CD14-positive monocyte (primary cell): ENCODE measurements at regions not wholly inside any gene's neighbourhood (a gene's known extent, or its start where the extent isn't known, plus 50 kb on each side); places are given as distances from the start of the nearest gene placed in this dataset.

ENCODE experiments used
- DNase-seq, 3 donors: peaks; one replicate each; pipeline ENCODE4 v3.0.0-alpha.2; 2011 to 2022
- H2AFZ ChIP-seq: 2 replicates; pipeline ENCODE4 v1.6.0; 2012; ENCODE audit warnings: mild to moderate bottlenecking, low read depth, low read length, inconsistent platforms; ENCODE audit not compliant: insufficient read depth, poor library complexity, severe bottlenecking
- H3K27ac ChIP-seq, 2 donors: 1 replicate in 1 of 2; 2 replicates in 1 of 2; pipeline ENCODE4 v1.5.1; 2012 to 2013; ENCODE audit warnings: low read length in 2 of 2, control low read depth in 1 of 2, inconsistent platforms in 1 of 2, low read depth in 1 of 2, mild to moderate bottlenecking in 1 of 2
- H3K27me3 ChIP-seq, 2 donors: one replicate each; pipeline versions ENCODE4 v1.6.0 to v1.6.1; 2011 to 2013; ENCODE audit warnings: low read length in 2 of 2; ENCODE audit not compliant: control insufficient read depth in 2 of 2, insufficient read depth in 2 of 2
- H3K36me3 ChIP-seq, 2 donors: replicated peaks in 1 of 2; 1 replicate in 1 of 2; 2 replicates in 1 of 2; pipeline versions ENCODE4 v1.5.1 to v1.6.1; 2012 to 2013; ENCODE audit warnings: low read length in 2 of 2, control low read depth in 1 of 2, inconsistent platforms in 1 of 2, mild to moderate bottlenecking in 1 of 2; ENCODE audit not compliant: insufficient read depth in 2 of 2, control insufficient read depth in 1 of 2
- H3K4me1 ChIP-seq, 2 donors: 1 replicate in 1 of 2; 2 replicates in 1 of 2; pipeline versions ENCODE4 v1.5.1 to v1.6.1; 2012 to 2013; ENCODE audit warnings: low read length in 2 of 2, control low read depth in 1 of 2, inconsistent platforms in 1 of 2, mild to moderate bottlenecking in 1 of 2, moderate library complexity in 1 of 2; ENCODE audit not compliant: insufficient read depth in 2 of 2, control insufficient read depth in 1 of 2
- H3K4me2 ChIP-seq: replicated peaks from 2 replicates; pipeline ENCODE3; 2012; ENCODE audit warnings: low read length, moderate library complexity, mild to moderate bottlenecking; ENCODE audit not compliant: poor library complexity, severe bottlenecking; ENCODE audit errors: extremely low read depth
- H3K4me3 ChIP-seq, 3 experiments: fragments of 200-600 bp in 1 of 3; sonication (generic) in 1 of 3; replicated peaks in 1 of 3; 1 replicate in 2 of 3; 2 replicates in 1 of 3; pipeline ENCODE4 v1.5.1; 2011 to 2013; ENCODE audit warnings: low read length in 3 of 3, mild to moderate bottlenecking in 3 of 3, control low read depth in 2 of 3, low read depth in 2 of 3, inconsistent platforms in 1 of 3, moderate library complexity in 1 of 3
- H3K79me2 ChIP-seq: 2 replicates; pipeline ENCODE4 v1.6.0; 2012; ENCODE audit warnings: mild to moderate bottlenecking, control low read depth, inconsistent platforms, low read length, moderate library complexity; ENCODE audit not compliant: insufficient read depth
- H3K9ac ChIP-seq: 2 replicates; pipeline ENCODE4 v1.6.0; 2017; ENCODE audit warnings: low read length, mild to moderate bottlenecking; ENCODE audit not compliant: insufficient read depth, poor library complexity, severe bottlenecking
- H3K9me3 ChIP-seq, 2 donors: replicated peaks in 1 of 2; 1 replicate in 1 of 2; 2 replicates in 1 of 2; pipeline versions ENCODE4 v1.5.1 to v1.6.1; 2012 to 2013; ENCODE audit warnings: low read length in 2 of 2, control low read depth in 1 of 2; ENCODE audit not compliant: control insufficient read depth in 1 of 2, insufficient read depth in 1 of 2
- H4K20me1 ChIP-seq: 2 replicates; pipeline ENCODE4 v1.6.0; 2012; ENCODE audit warnings: mild to moderate bottlenecking, low read length, control low read depth, moderate library complexity; ENCODE audit not compliant: insufficient read depth
- H3K27ac Mint-ChIP-seq, 7 donors: one replicate each; pipeline ENCODE4 v1.8.0; 2020; ENCODE audit warnings: mild to moderate bottlenecking in 7 of 7, mixed read lengths in 7 of 7, moderate library complexity in 6 of 7, inconsistent platforms in 2 of 7
- H3K27me3 Mint-ChIP-seq, 3 donors: one replicate each; pipeline ENCODE4 v1.8.0; 2021 to 2022; ENCODE audit warnings: low read depth in 3 of 3, mild to moderate bottlenecking in 3 of 3, mixed read lengths in 3 of 3, moderate library complexity in 3 of 3, inconsistent platforms in 1 of 3
- H3K36me3 Mint-ChIP-seq, 2 donors: one replicate each; pipeline ENCODE4 v1.8.0; 2020; ENCODE audit warnings: mixed read lengths in 2 of 2, inconsistent platforms in 1 of 2, mild to moderate bottlenecking in 1 of 2
- H3K4me1 Mint-ChIP-seq: one replicate; pipeline ENCODE4 v1.8.0; 2020; ENCODE audit warnings: mild to moderate bottlenecking, mixed read lengths
- H3K4me3 Mint-ChIP-seq, 2 donors: one replicate each; pipeline ENCODE4 v1.8.0; 2020; ENCODE audit warnings: mild to moderate bottlenecking in 2 of 2, mixed read lengths in 2 of 2, moderate library complexity in 1 of 2
- H3K9me3 Mint-ChIP-seq, 7 donors: one replicate each; pipeline ENCODE4 v1.8.0; 2020 to 2022; ENCODE audit warnings: mixed read lengths in 7 of 7, mild to moderate bottlenecking in 6 of 7, moderate library complexity in 6 of 7, inconsistent platforms in 2 of 7
- CTCF ChIP-seq: fragments of 200-600 bp; IDR thresholded peaks from one replicate; pipeline ENCODE4 v1.8.0; 2022; ENCODE audit warnings: antibody characterized with exemption, mild to moderate bottlenecking
- WGBS: methylation state at CpG from one replicate; pipeline ENCODE4 v1.1.5; 2013; ENCODE audit warnings: missing lambda C conversion rate; ENCODE audit not compliant: insufficient coverage; 5-methylcytosine and 5-hydroxymethylcytosine counted together
- intact Hi-C, 2 donors: fragments of 100-400 bp; cut with micrococcal nuclease; formaldehyde crosslinking; loops; one replicate each; pipeline versions ENCODE4 v1.15.0 to v1.15.1; 2023

DNA sequence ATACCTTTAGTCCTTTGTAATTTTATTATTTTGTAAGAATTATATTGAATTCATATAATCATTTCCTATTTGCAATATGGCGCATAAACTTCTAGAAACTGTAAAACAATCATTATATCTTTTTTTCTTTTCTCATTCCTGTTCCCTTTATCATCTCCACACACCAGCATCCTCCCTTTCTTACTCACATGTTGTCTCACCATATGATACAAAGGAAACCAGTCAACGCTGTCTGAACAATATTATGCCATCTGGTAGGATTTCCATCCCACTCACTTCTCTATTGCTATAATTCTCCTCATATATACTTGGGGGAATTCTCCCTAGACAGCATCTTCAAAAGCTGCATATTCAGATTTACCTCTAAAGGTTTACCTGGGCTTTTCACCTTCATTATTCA is 389.8 kb downstream of the NDFIP2 start:
- peaks cover 12 to 18% of the 10 kb centered on the region in 2 donors for H3K4me1 ChIP-seq

DNA sequence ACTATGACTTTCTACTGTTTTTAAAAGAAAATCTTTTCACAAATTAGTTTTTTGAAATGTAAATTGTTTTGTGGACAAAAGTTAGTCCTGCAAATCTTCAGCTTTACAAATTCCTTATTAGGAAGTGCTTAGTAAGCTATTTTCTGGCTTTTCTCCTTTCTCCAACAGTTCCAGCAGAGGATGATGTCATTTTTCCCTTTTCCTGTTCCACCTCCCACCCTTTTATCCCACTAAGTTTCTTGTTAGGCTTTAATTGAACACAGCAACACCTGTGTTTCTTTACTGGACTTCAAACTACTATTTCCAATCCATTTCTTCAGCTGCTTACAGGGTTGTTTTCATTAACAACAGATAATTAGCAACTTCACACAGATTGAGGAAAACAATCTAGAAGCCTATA is 389.2 kb downstream of the NDFIP2 start:
- Mint-ChIP-seq H3K9me3 (peaks cover 0 to 8% (median 4%) of the 10 kb centered on the region in 7 donors), H3K27me3 (peaks cover 0 to 3% (median 0%) of the 10 kb centered on the region in 3 donors), H3K27ac (no peak overlapping the region), H3K36me3 (peaks cover 0 to 5% of the 10 kb centered on the region in 2 donors), H3K4me3 (no peak overlapping the region), H3K4me1 (peaks cover 27% of the 10 kb centered on the region)
- Histone ChIP-seq H3K27me3 (no peaks in the 10 kb centered on the region), H3K27ac (no peak overlapping the region), H4K20me1 (no peaks in the 10 kb centered on the region), H3K79me2 (no peaks in the 10 kb centered on the region), H3K4me2 (no peak overlapping the region), H3K36me3 (no peaks in the 10 kb centered on the region), H3K4me3 (no peak overlapping the region), H3K4me1 (peaks cover 12 to 18% of the 10 kb centered on the region in 2 donors), H2AFZ (no peak overlapping the region), H3K9ac (no peak overlapping the region), H3K9me3 (no peaks in the 10 kb centered on the region)
- no peak for TF ChIP-seq CTCF
- intact Hi-C loops = no loop called here
- no peak for DNase-seq

More for the DNA sequence above, 389.8 kb downstream of the NDFIP2 start:
- Mint-ChIP-seq H3K36me3 (peaks cover 0 to under 1% of the 10 kb centered on the region in 2 donors), H3K27me3 (peaks cover 0 to 3% (median 0%) of the 10 kb centered on the region in 3 donors), H3K4me1 (peaks cover 27% of the 10 kb centered on the region), H3K27ac (peak overlapping the region in 1 of 7 donors; percentile 42), H3K4me3 (no peak overlapping the region), H3K9me3 (peaks cover 0 to 3% (median 2%) of the 10 kb centered on the region in 7 donors)
- Histone ChIP-seq H3K27ac (no peak overlapping the region), H2AFZ (no peak overlapping the region), H3K4me3 (no peak overlapping the region), H4K20me1 (no peaks in the 10 kb centered on the region), H3K36me3 (no peaks in the 10 kb centered on the region), H3K9ac (no peak overlapping the region), H3K9me3 (no peaks in the 10 kb centered on the region), H3K79me2 (no peaks in the 10 kb centered on the region), H3K4me2 (no peak overlapping the region), H3K27me3 (no peaks in the 10 kb centered on the region)
- no peak for TF ChIP-seq CTCF
- DNase-seq = no peak
- intact Hi-C loops = no loop called here
- WGBS = no CpG with 5 or more reads among the region's 2 CpGs
